Embryonic facial prominence (tissue), 1 donor: ENCODE measurements at regions not wholly inside any gene's neighbourhood (a gene's known extent, or its start where the extent isn't known, plus 50 kb on each side); places are given as distances from the start of the nearest gene placed in this dataset.
"Not testable (repeated sequence)": the region's sequence is repeated elsewhere in the genome, so short reads cannot be mapped to it uniquely, and the experiment has no call there.

ENCODE experiments used
- DNase-seq: peaks from one replicate; pipeline ENCODE4 v3.0.0-alpha.2; 2016; ENCODE audit errors: extremely low spot score

- no peak for DNase-seq
Observed at GRCh38 chr12:19908830-19909229, 459.5 kb upstream of the PDE3A start.

DNA sequence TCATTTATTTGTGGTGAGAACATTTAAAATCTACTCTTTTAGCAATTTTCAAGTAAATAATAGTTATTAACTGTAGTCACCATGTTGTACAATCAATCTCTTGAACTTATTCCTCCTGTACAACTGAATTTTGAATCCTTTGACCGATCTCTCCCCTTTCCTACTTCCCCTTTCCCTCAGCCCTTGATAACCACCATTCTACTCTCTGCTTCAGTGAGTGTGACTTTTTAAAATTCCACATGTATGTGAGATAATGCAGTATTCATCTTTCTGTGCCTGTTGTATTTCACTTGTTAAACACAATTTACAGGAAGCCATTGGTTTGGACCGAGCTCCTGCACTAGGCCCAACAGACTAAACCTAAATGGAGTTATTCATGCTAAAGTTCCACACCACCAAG, 458.9 kb upstream of the PDE3A start:
- no peak for DNase-seq

- DNase-seq: no peak
Observed at GRCh38 chr12:19910681-19911080, 457.7 kb upstream of the PDE3A start.

DNA sequence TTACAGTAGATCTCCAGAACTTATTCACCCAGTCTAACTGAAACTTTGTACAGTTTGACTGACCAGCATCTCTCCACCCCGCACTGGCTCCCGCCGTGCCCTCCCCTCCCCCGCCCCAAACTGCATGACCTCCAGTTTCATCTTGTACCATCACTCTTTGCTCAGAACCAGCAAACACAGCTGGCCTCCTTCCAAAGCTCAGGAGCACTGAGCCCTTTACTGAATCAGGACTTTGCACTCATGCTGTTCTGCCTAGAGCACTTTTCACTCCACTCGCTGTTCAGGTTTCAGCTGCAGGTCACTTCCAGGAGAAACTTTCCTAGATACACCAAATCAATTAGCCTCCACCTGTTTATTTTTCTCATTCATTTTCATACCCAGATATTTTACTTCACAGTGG, 455.3 kb upstream of the PDE3A start:
- no peak for DNase-seq

DNA sequence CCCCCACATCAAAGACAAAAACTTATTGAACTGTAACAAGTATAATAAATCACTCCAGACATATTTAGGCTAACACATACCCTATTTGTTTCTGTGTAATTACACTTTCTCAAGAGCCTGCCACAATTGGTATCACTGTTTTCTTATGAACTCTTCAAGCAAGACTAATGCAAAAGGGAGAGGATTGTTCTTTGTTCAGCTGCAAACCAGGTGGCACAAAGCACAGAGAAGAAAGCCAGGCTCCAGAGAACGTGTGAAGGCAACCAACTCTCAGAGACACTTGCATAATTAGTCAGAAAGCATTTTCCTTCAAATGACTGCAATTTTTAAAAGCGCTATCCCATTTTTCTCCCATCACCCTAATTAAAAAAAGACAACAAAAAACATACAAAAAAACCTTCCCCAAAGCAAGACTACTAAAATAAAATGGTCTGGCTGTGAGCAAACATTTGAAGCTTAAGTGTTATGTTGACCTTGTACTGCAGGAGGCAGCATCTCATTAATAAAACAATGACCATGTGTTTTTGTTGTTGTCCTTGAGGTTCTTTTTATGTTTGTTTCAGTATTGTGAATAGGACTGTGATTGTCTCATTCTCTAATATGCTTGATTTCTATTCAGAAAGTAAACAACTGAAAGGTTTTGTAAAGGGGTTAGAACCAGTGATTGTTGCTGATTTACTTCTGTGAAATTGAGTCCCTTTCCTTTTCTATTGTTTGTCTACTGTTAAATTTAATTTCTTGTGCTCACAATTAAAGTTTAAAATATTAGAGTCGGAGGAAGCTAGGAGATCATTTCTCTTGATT, 452.7 kb upstream of the PDE3A start:
- no peak for DNase-seq

GRCh38 chr12:19916196-19916753, 452.1 kb upstream of the PDE3A start:
- DNase-seq: no peak

DNA sequence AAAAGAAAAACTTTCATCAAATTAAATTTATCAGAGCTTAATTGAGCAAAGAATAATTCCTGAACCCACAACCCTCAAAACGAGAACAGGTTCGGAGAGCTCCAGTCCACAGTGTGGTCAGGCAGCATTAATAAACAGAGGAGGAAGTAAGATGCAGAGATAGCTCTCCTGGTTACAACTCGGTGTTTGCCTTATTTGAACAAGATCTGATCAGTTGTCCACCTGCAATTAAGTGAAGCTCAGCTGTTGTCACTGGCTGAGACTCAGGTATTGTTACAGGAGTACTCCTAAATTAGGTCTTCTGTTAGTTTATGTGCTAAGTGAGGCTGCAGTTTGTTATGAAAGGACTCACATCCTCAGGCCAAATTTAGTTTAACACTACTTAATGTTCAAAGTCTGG, 451.4 kb upstream of the PDE3A start:
- no peak for DNase-seq

GRCh38 chr12:19921716-19922115, 446.6 kb upstream of the PDE3A start:
- not testable (repeated sequence) for DNase-seq

- no peak for DNase-seq
Observed at GRCh38 chr12:19922717-19923116, 445.6 kb upstream of the PDE3A start.

DNA sequence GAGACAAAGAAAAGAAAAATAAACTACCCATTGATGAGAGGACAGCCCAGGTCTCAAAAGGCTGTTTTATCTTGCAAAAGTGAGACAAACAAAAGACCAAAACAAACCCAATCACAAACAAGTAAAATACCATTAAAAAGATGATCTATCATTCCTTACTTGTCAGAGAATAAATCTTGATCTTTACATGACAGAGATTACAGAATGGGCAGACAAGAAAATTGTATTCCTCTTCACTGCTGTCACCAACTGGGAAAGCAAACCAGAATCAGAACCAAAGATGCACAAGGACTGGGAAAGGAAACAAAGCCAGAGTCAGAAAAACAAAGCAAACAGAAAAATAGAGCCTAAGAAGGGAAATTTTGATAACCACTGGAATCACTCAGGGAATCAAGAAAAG, 444.0 kb upstream of the PDE3A start:
- DNase-seq: no peak

- no peak for DNase-seq
Observed at GRCh38 chr12:19925841-19926240, 442.5 kb upstream of the PDE3A start.

GRCh38 chr12:19926266-19926665, 442.1 kb upstream of the PDE3A start:
- no peak for DNase-seq

DNA sequence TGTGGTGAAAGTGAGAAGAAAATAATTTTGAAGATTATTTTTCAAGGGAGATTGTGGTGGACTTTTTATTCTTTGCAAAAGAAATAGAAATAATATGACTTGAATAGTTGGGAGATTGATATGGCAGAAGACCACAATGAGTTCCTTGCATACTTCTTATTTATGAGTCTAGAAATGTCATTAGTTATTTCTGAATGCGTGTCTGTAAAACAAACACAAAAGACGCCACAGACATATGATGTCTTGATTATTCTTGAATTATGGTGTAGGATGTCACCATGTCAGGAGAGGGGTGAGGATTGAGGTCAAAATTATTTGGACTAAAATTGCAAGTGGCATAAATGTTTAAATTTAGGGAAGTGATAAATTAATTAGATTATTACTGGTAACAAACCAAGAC, 440.7 kb upstream of the PDE3A start:
- DNase-seq: no peak

DNA sequence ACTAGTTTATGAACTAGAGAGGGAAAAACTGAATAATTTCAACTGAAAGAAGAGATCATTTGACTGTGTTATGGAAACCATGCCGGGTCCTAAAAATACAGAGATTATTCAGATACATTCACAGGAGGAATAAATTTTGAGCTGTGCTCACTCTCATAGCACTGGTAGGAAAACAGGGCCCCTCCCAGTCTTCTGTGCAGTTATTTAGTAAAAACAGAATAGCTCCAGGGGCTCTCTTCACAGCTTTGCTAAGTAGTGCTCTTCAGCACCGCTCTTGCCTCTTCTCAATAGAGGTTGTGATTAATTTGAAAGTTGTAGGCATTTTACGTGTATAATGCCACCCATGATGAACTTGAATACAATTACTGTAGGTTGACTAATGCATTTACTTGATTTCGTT, 435.9 kb upstream of the PDE3A start:
- no peak for DNase-seq

GRCh38 chr12:19933924-19934323, 434.4 kb upstream of the PDE3A start:
- DNase-seq: no peak

DNA sequence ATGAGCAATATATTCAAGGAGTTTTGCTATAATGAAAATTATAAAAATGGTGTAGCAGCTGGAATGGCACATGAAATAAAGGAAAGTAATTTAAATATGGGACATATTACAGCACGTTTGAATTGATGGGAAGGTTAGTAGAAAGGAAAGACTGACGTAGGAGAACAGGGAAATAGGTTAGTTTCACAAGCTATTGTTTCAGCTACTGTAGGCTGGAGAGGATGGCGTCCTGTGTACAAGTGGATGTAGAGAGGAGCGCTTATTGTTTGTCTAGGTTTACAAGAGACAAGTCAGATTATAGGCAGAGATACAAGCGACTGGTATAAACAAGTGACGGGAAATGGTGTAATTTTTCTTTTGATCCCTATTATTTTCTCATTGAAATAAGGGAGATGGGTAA, 431.2 kb upstream of the PDE3A start:
- no peak for DNase-seq

DNA sequence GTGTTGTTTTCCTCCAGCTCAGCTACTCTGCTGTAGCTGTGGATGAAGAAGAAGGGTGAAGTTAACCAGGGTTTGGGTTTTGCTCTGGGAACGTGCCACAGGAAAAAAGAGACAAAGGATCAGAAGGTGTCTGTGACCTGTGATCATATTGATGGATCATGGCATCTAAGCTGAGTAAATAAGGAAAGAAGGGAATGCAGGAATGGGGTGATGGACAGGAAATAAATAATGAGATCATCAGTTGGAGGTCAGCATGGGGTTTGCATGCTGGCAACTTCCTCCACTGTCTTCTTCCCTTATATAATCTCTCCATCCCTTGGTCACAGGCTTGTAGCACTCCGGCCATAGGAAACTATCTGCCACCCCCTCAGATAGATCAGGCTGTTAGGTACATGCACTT, 430.3 kb upstream of the PDE3A start:
- no peak for DNase-seq

DNA sequence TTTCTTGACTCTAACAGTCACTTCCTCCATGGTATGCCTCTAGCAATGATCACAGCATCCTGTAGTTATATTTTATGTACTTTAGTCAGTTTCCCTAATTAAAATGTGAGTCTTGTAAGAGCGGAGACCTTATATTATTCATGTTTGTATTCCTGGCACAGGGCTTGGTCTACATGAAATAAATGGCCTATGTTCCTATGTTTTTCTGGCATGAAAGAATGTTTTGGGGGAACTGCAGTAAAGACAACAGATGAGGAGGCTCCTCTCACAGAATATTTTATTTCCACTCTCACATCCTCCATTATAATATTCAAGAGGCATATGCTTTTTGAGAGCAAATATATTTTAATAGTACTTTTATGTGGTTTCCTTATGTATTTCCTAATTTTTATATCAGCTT, 429.8 kb upstream of the PDE3A start:
- DNase-seq: no peak

DNA sequence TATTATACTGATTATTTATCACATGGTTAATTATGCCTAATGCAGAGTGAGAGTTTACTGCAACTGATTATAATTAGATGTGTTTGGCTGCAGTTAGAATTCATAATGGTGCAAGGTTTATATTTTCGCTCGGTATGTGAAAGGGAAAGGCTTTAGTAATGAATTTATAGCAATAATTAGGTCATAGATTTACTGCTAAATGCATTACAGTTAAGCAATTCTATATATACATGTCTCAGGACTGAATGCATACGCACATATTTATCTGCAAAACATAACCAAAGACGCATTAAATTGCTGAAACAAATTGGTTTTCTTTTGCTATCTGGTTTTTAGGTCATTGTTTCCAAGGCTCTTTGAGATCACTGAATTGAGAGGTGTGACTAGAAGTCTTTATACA, 428.1 kb upstream of the PDE3A start:
- DNase-seq: no peak

GRCh38 chr12:19941096-19941495, 427.2 kb upstream of the PDE3A start:
- DNase-seq: no peak

DNA sequence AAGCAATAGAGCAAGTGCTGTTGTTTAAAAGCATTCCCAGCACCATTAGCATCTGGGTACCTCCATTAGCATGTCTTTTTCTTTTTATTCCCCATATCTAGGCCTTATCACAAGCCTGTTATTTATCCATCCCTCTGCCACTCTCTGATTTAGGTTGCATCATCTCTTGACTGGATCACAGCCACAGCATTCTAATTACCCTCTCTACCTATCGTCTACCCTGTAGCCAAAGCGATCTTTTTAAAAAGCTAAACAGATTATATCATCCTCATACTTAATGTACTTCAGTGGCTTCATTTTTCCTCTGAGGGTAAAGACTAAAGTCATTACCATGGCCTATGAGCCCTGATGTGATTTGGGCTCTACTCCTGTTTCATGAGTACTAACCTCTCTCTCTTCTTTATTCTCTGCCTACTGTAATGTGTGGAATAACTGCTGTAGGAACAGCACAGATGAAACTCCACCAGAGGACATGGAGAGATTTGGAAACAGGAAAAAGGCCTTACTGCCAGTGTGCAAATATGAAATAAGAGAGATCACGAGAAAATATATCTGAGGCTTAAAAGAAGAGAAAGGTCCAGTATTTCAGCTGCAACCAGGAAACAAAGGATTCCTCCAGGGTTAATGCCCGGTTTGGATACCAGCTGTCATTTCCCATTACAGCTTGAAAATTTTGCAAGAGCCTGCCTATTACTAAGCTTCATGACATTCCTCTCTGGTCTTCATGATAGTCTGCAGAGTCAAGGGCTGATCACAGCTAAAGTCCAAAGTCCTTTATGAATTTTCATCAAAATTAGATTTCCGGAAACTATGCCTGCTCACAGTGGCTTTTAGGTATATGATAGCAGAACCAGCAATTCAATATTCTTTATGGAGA, 422.5 kb upstream of the PDE3A start:
- no peak for DNase-seq

GRCh38 chr12:19946550-19946949, 421.8 kb upstream of the PDE3A start:
- DNase-seq: no peak

DNA sequence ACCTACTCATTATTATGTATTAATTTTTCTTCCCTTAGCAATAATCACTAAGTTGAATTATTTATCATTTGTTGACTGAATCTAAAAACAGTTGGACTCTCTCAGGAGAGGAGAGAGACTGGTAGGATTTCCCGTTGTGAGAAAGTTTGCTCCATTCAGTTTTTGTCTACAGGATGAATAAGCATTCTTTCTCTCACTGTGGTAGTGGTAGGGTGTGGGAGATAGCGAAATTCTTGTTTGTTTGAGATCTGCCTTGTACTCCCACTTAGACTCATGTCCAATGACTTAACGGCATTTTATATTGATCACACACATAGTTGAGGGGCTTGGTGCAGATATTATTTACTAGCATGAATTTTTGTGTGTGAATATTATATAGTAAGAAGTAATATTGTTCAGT, 421.0 kb upstream of the PDE3A start:
- DNase-seq: no peak
